ENCODE measurements at regions not wholly inside any gene's neighbourhood (a gene's known extent, or its start where the extent isn't known, plus 50 kb on each side); places are given as distances from the start of the nearest gene placed in this dataset.

DNA sequence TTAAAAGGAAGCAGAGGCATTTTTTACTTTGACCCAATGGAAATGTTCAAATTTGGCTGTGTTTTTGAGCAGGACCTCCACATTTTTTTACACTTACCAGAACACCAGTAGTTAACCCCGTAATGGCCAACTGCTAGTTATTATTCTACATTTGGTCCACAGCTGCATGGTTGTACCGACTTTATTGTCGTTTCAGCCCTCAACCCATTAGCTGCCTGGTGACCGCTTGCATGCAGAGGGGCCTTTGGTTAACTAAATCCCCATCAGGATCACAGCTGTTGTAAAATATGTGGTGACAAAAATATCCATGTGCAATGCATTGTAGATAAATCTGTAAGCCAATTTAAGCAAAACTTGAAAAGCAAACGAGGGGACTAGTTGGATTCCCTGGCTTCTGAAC is 342.2 kb upstream of the MEOX2 start:
- no peak overlapping the region for H3K4me3 ChIP-seq (replicated peaks; ENCODE audit: low read depth, low read length)
- TF ChIP-seq, protein P1, sequence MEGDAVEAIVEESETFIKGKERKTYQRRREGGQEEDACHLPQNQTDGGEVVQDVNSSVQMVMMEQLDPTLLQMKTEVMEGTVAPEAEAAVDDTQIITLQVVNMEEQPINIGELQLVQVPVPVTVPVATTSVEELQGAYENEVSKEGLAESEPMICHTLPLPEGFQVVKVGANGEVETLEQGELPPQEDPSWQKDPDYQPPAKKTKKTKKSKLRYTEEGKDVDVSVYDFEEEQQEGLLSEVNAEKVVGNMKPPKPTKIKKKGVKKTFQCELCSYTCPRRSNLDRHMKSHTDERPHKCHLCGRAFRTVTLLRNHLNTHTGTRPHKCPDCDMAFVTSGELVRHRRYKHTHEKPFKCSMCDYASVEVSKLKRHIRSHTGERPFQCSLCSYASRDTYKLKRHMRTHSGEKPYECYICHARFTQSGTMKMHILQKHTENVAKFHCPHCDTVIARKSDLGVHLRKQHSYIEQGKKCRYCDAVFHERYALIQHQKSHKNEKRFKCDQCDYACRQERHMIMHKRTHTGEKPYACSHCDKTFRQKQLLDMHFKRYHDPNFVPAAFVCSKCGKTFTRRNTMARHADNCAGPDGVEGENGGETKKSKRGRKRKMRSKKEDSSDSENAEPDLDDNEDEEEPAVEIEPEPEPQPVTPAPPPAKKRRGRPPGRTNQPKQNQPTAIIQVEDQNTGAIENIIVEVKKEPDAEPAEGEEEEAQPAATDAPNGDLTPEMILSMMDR (IDR thresholded peaks at IDR 0.05; ENCODE audit: low read length, missing control alignments), result no peak
- peak; percentile 10 for DNase-seq (ENCODE audit: low read depth)

DNA sequence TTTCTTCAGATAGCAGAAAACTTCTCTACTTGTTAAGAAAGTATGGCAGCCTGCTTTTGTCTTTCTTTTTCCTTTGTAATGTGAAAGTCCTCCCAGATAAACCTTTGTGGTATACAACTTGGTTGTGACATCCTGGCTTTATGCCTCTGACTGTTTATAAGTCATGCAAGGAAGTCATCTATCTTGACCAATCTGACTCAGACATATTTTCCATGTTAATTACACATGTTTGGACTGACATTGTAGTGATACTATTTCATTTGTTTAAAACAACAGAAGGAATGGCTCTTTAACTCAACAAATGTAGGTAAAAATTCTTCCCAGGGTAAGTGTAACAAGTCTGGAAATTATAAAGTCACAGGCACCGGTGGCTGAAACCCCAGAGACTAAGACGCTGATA is 341.6 kb upstream of the MEOX2 start:
- peak; percentile 92 for DNase-seq (ENCODE audit: low read depth)
- TF ChIP-seq, protein P1 (IDR thresholded peaks at IDR 0.05; ENCODE audit: low read length, missing control alignments), result no peak
- no peak overlapping the region for H3K4me3 ChIP-seq (replicated peaks; ENCODE audit: low read depth, low read length)

GRCh38 chr7:16027396-16027795 is 340.9 kb upstream of the MEOX2 start:
- TF ChIP-seq, protein P1 (IDR thresholded peaks at IDR 0.05; ENCODE audit: low read length, missing control alignments), result no peak
- H3K4me3 ChIP-seq (replicated peaks; ENCODE audit: low read depth, low read length), result no peak overlapping the region
- DNase-seq (ENCODE audit: low read depth), result no peak

DNA sequence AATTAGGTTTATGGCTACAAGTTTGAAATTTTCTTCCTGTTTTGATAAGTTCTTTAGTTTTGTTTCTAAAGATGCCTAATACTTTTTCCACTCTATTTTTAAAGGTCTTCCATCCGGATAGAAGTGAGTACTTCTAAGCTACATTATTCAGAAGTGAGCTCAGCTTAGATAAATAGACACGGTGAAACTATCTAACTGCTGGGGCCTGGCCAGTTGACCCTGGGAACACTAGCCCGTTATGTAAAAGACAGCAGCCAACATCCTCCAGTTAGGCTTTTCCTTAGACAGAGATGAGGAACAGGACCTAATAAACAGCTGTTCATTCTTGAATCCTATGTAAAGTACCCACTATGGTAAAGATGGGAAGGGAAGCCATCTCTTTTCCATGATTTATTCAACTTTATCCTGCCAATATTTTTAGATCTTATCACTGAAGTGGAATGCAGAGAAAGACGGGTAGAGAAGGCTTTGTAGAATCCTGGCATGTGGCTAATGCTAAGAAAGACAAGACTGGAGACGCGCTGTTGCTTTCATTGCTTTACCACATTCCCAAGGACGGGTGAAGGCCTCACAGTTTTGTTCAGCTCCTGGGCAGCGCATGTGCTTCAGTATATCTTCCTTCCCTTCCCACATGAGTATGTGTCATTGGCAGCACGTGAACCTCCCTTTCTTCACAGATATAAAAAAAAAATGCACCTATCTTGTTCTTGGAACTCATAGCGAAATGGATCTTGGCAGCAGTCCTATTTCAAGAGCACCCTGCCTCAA is 340.0 kb upstream of the MEOX2 start:
- no peak overlapping the region for H3K4me3 ChIP-seq (replicated peaks; ENCODE audit: low read depth, low read length)
- TF ChIP-seq, protein P1 (IDR thresholded peaks at IDR 0.05; ENCODE audit: low read length, missing control alignments), result no peak
- DNase-seq (ENCODE audit: low read depth), result peak; percentile 71

DNA sequence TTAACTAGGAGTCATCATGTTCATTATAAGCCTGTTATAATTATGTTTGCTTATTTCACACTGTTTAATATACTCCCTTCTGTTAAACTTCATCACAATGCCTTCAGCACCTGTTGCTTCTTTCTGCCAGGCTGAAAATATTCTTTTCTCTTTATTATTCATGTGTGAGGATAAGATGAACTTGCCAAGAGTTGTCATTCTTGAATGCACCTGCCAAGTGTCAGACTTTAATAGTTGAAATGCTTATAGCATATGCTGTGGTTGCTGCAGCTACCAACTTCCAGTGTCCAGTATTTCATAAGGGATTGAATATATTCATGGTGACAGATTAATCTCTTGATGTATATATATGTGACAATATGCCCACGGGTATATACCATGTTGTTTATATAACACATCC is 339.2 kb upstream of the MEOX2 start:
- TF ChIP-seq, protein P1 (IDR thresholded peaks at IDR 0.05; ENCODE audit: low read length, missing control alignments), result no peak
- H3K4me3 ChIP-seq (replicated peaks; ENCODE audit: low read depth, low read length), result no peak overlapping the region
- DNase-seq (ENCODE audit: low read depth), result no peak

- no peak overlapping the region for H3K4me3 ChIP-seq (replicated peaks; ENCODE audit: low read depth, low read length)
- TF ChIP-seq, protein P1 (IDR thresholded peaks at IDR 0.05; ENCODE audit: low read length, missing control alignments), result no peak
- DNase-seq (ENCODE audit: low read depth), result no peak
Measured at GRCh38 chr7:16023503-16023902, 337.0 kb upstream of the MEOX2 start.

GRCh38 chr7:16023046-16023445 is 336.6 kb upstream of the MEOX2 start:
- H3K4me3 ChIP-seq (replicated peaks; ENCODE audit: low read depth, low read length), result no peak overlapping the region
- TF ChIP-seq, protein P1 (IDR thresholded peaks at IDR 0.05; ENCODE audit: low read length, missing control alignments), result no peak
- no peak for DNase-seq (ENCODE audit: low read depth)

Measured in fibroblast of pulmonary artery (primary cell).